GM23338 (cell line): ENCODE measurements at regions not wholly inside any gene's neighbourhood (a gene's known extent, or its start where the extent isn't known, plus 50 kb on each side); places are given as distances from the start of the nearest gene placed in this dataset.

Experiments
- ATAC-seq: fragments of 200-7000 bp; cut with Tn5 transposase; 3 replicates; pipeline ENCODE4 v1.9.1; 2020
- DNase-seq: peaks from one replicate; pipeline ENCODE4 v3.0.0-alpha.2; 2015; ENCODE audit warnings: low spot score
- H2AFZ ChIP-seq: fragments of 200-600 bp; sonication (generic); 2 replicates; pipeline ENCODE4 v1.8.0; 2016; ENCODE audit warnings: antibody characterized with exemption, mild to moderate bottlenecking, moderate library complexity
- H3F3A ChIP-seq: fragments of 200-600 bp; sonication (generic); replicated peaks from 2 replicates; pipeline ENCODE4 v1.8.0; 2017; ENCODE audit warnings: antibody characterized with exemption, mixed run types, low read depth
- H3K27ac ChIP-seq: fragments of 200-600 bp; sonication (generic); 2 replicates; pipeline ENCODE4 v1.6.1; 2016; ENCODE audit warnings: low read depth
- H3K27me3 ChIP-seq: fragments of 200-600 bp; sonication (generic); 2 replicates; pipeline ENCODE4 v1.8.0; 2016; ENCODE audit warnings: mild to moderate bottlenecking, mixed run types, moderate library complexity; ENCODE audit not compliant: insufficient read depth
- H3K36me3 ChIP-seq: fragments of 200-600 bp; sonication (generic); 2 replicates; pipeline ENCODE4 v1.8.0; 2016; ENCODE audit warnings: mild to moderate bottlenecking; ENCODE audit not compliant: insufficient read depth
- H3K4me1 ChIP-seq: fragments of 200-600 bp; sonication (generic); 2 replicates; pipeline ENCODE4 v1.8.0; 2016; ENCODE audit warnings: mild to moderate bottlenecking, moderate library complexity; ENCODE audit not compliant: insufficient read depth
- H3K4me2 ChIP-seq: fragments of 200-600 bp; sonication (generic); 2 replicates; pipeline ENCODE4 v1.7.1; 2017; ENCODE audit warnings: mixed run types
- H3K4me3 ChIP-seq: fragments of 200-600 bp; sonication (generic); 2 replicates; pipeline ENCODE4 v1.6.1; 2016; ENCODE audit warnings: mixed run types
- H3K79me2 ChIP-seq: fragments of 200-600 bp; sonication (generic); replicated peaks from 2 replicates; pipeline ENCODE4 v1.8.0; 2017; ENCODE audit warnings: mild to moderate bottlenecking; ENCODE audit not compliant: insufficient read depth
- H3K9me2 ChIP-seq: fragments of 200-600 bp; sonication (generic); 2 replicates; pipeline ENCODE4 v1.8.0; 2017; ENCODE audit not compliant: insufficient read depth
- H4K20me1 ChIP-seq: fragments of 200-600 bp; sonication (generic); replicated peaks from 2 replicates; pipeline ENCODE4 v1.8.0; 2017; ENCODE audit warnings: mild to moderate bottlenecking; ENCODE audit not compliant: insufficient read depth
- H3K27ac Mint-ChIP-seq: 2 replicates; pipeline ENCODE4 v1.8.0; 2020; ENCODE audit warnings: inconsistent platforms, mild to moderate bottlenecking, moderate library complexity, mixed read lengths
- H3K27me3 Mint-ChIP-seq: 3 replicates; pipeline ENCODE4 v1.8.0; 2022; ENCODE audit warnings: low read depth, mild to moderate bottlenecking, moderate library complexity, mixed read lengths, inconsistent platforms; ENCODE audit not compliant: insufficient read depth, poor library complexity
- H3K36me3 Mint-ChIP-seq: 3 replicates; pipeline ENCODE4 v1.8.0; 2021; ENCODE audit warnings: low read depth, mild to moderate bottlenecking, inconsistent platforms, moderate library complexity, mixed read lengths
- H3K4me1 Mint-ChIP-seq: 3 replicates; pipeline ENCODE4 v1.8.0; 2020; ENCODE audit warnings: mild to moderate bottlenecking, inconsistent platforms, mixed read lengths
- H3K4me3 Mint-ChIP-seq: 3 replicates; pipeline ENCODE4 v1.8.0; 2021; ENCODE audit warnings: moderate library complexity, mild to moderate bottlenecking, inconsistent platforms, mixed read lengths
- H3K9me3 Mint-ChIP-seq: 3 replicates; pipeline ENCODE4 v1.8.0; 2020; ENCODE audit warnings: moderate library complexity, mild to moderate bottlenecking, inconsistent platforms, mixed read lengths
- CREB1 ChIP-seq: fragments of 250-450 bp; sonication (Bioruptor Pico); IDR thresholded peaks from 2 replicates; pipeline ENCODE4 v1.5.0; 2020; ENCODE audit warnings: low read depth, mild to moderate bottlenecking, moderate library complexity
- CTCF ChIP-seq, 2 experiments: fragments of 200-600 bp in 1 of 2; sonication (generic) in 1 of 2; conservative IDR thresholded peaks; 2 replicates each; pipeline versions ENCODE4 v1.5.1 to v1.6.1; 2016 to 2017; ENCODE audit warnings: antibody characterized with exemption in 2 of 2, low read depth in 2 of 2, mild to moderate bottlenecking in 2 of 2, moderate library complexity in 1 of 2
- ETS1 ChIP-seq: IDR thresholded peaks from 2 replicates; pipeline ENCODE4 v1.6.1; 2016; ENCODE audit warnings: antibody characterized with exemption
- EZH2 ChIP-seq: fragments of 200-600 bp; sonication (generic); IDR thresholded peaks from one replicate; pipeline ENCODE4 v1.8.0; 2017; ENCODE audit warnings: antibody characterized with exemption, mild to moderate bottlenecking, low read depth; ENCODE audit not compliant: unreplicated experiment
- EZH2phosphoT487 ChIP-seq: fragments of 200-600 bp; sonication (generic); IDR thresholded peaks from one replicate; pipeline ENCODE4 v1.8.1; 2018; ENCODE audit warnings: antibody characterized with exemption; ENCODE audit not compliant: unreplicated experiment
- JUNB ChIP-seq: IDR thresholded peaks from one replicate; pipeline ENCODE4 v1.6.1; 2016; ENCODE audit warnings: antibody characterized with exemption; ENCODE audit not compliant: unreplicated experiment
- NANOG ChIP-seq: IDR thresholded peaks from 2 replicates; pipeline ENCODE4 v1.6.1; 2016; ENCODE audit warnings: antibody characterized with exemption, borderline replicate concordance
- POLR2AphosphoS5 ChIP-seq: IDR thresholded peaks from 2 replicates; pipeline ENCODE4 v1.6.1; 2016; ENCODE audit warnings: antibody characterized with exemption, low read depth
- REST ChIP-seq: IDR thresholded peaks from one replicate; pipeline ENCODE4 v1.6.1; 2018; ENCODE audit warnings: antibody characterized with exemption; ENCODE audit not compliant: unreplicated experiment
- STAT1 ChIP-seq: IDR thresholded peaks from one replicate; pipeline ENCODE4 v1.6.1; 2016; ENCODE audit warnings: antibody characterized with exemption; ENCODE audit not compliant: unreplicated experiment
- ZNF114 ChIP-seq: fragments of 250-450 bp; sonication (Bioruptor Pico); IDR thresholded peaks from 2 replicates; pipeline ENCODE4 v1.5.0; 2020; ENCODE audit warnings: mild to moderate bottlenecking, moderate library complexity
- ZNF331 ChIP-seq: fragments of 250-450 bp; sonication (Bioruptor Pico); IDR thresholded peaks from 2 replicates; pipeline ENCODE4 v1.5.0; 2020; ENCODE audit warnings: low read depth, mild to moderate bottlenecking, moderate library complexity
- ZNF462 ChIP-seq: fragments of 250-450 bp; sonication (Bioruptor Pico); IDR thresholded peaks from 2 replicates; pipeline ENCODE4 v1.5.0; 2020; ENCODE audit warnings: mild to moderate bottlenecking, moderate library complexity

GRCh38 chr7:9124320-9124719, 690.9 kb downstream of the NXPH1 start (continued):
- no peak for TF ChIP-seq ZNF114 (CRISPR knock-in tag)
- no peak for TF ChIP-seq EZH2phosphoT487
- no peak for TF ChIP-seq CREB1
- no peak for TF ChIP-seq ZNF331 (CRISPR knock-in tag)
- no peak for TF ChIP-seq NANOG

- Histone ChIP-seq H3K27ac (no peak overlapping the region), H3K9me2 (no peaks in the 10 kb centered on the region), H3K27me3 (no peaks in the 10 kb centered on the region), H3F3A (no peaks in the 10 kb centered on the region), H3K4me2 (no peak overlapping the region), H2AFZ (no peak overlapping the region), H4K20me1 (no peaks in the 10 kb centered on the region), H3K4me3 (no peak overlapping the region), H3K79me2 (no peaks in the 10 kb centered on the region), H3K4me1 (peaks cover 14% of the 10 kb centered on the region; the same call in 1 of the 2 replicates), H3K36me3 (no peaks in the 10 kb centered on the region)
- TF ChIP-seq EZH2phosphoT487 (no peak), ZNF462 (CRISPR knock-in tag) (no peak), STAT1 (no peak), ZNF331 (CRISPR knock-in tag) (no peak), REST (no peak), NANOG (no peak), ETS1 (no peak), ZNF114 (CRISPR knock-in tag) (no peak), JUNB (no peak), EZH2 (no peak), CREB1 (no peak), CTCF (conservative IDR thresholded peaks at IDR 0.05; ENCODE audit: low read depth in 2 of 2) (no peak), POLR2AphosphoS5 (no peak)
- H3K27me3 Mint-ChIP-seq: no peaks in the 10 kb centered on the region
- peaks cover 2% of the 10 kb centered on the region; the same call in 1 of the 3 replicates for H3K9me3 Mint-ChIP-seq
- no peak overlapping the region for H3K4me3 Mint-ChIP-seq
- DNase-seq (no peak), ATAC-seq (no peak)
- H3K27ac Mint-ChIP-seq: no peak overlapping the region
- no peaks in the 10 kb centered on the region for H3K36me3 Mint-ChIP-seq
- H3K4me1 Mint-ChIP-seq: peaks cover 17% of the 10 kb centered on the region; the same call in 2 of the 3 replicates
Measured at GRCh38 chr7:9125246-9125645, 691.8 kb downstream of the NXPH1 start.
